NOMO-1 (cell line): ENCODE measurements at regions not wholly inside any gene's neighbourhood (a gene's known extent, or its start where the extent isn't known, plus 50 kb on each side); places are given as distances from the start of the nearest gene placed in this dataset.
"Not testable (repeated sequence)": the region's sequence is repeated elsewhere in the genome, so short reads cannot be mapped to it uniquely, and the experiment has no call there.

Experiments
- DNase-seq, 2 experiments: peaks; one replicate each; lab custom pipeline; 2025; ENCODE audit not compliant: unreplicated experiment in 2 of 2; lab: John Stamatoyannopoulos, UW

- DNase-seq, result no peak
Observed at GRCh38 chr12:107826276-107826675, 51.8 kb downstream of the ASCL4 start.

- no peak for DNase-seq
Observed at GRCh38 chr12:107829271-107829670, 54.8 kb downstream of the ASCL4 start.

GRCh38 chr12:107832441-107832840, 57.9 kb downstream of the ASCL4 start:
- DNase-seq, result no peak

DNA sequence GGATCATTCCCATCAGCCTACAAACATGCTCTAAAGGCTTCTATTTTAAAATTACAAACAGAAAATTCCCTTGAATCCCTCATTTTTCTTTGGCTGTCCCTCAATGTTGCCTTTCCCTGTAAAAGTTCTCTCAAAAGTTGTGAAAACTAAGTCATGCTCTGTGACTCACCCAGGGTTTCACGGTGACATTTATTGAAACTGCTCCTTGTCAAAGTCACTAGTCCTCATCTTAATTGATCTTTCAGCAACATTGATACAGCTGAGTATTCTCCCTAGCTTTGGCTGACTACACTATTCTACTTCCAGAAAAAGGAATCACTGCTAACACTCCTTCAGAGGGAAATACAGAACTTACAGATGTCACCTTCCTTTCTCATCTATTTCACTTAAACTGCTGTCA, 65.7 kb downstream of the ASCL4 start:
- no peak for DNase-seq

DNA sequence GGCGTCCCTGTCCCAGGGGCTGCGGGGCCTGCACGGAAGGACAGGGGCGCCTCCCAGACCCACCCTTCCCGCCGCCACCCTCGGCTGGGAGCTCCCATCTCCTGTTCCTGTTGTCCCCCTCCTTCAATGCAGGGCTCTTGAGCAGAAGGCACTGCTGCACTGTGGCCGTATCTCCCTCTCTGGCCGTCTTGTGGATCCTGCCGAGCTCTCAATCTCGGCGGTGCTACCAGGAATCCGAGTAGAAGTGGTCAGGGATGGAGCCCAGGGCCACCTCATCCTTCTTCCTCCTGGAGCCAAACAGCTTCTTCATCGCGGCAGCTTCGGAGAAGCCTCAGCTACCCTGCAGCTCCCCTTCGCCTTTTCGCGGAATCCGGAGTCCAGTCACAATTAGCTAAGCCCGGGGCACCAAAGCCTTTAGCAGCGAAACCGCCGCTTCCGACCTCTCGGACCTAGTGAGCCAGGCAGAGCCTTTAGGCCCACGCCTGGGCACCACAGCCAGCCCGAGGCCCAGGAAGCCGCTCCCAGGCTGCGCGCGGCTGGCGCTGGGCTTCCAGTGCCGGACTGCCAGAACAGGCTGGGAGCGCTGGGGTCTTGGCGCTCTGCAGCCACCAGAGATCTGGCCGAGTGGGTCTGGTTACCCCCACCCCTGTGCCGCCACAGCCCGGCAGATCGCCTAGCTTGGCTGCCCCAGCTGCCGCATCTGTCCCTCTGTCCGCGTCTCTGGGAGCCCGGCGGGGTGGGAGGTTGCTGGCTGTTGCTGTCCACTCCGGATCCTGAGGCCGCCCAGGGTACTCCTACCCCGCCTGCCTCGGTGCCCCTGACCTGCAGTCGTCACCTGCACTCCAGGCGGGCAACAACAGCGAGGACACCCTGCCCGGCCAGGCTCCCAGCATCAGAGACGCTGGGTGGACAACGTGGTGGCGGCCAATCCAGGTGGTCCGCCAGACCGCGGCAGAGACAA, 69.1 kb downstream of the ASCL4 start:
- DNase-seq, result no peak

DNA sequence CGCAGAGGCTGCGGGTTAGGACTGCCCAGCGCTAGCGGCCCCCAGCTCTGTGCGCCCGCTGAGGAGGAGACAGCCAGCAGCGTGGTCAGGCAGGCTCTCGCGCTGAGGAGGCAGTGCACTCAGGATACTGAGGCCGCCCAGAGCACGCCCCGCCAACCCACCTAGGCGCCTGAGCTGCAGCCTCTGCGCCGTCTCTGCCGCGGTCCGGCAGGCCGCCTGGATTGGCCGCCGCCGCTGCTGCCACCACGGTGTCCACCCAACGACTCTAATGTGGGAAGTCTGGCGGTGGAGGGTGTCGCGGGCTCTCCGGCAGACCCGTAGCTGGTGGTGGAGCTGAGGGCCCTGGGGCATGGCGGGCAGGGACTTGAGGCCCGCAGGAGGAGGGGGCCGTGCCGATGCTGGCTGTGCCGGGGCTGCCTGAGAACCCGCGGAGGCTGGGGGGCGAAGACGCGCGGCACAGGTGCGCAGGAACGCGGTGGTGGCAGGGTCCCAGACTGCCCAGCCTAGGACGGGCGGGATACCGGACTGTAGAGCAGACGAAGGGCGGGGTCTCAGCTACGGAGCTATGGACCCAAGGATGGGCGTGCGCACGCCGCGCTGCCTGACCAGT, 69.9 kb downstream of the ASCL4 start:
- no peak for DNase-seq

DNA sequence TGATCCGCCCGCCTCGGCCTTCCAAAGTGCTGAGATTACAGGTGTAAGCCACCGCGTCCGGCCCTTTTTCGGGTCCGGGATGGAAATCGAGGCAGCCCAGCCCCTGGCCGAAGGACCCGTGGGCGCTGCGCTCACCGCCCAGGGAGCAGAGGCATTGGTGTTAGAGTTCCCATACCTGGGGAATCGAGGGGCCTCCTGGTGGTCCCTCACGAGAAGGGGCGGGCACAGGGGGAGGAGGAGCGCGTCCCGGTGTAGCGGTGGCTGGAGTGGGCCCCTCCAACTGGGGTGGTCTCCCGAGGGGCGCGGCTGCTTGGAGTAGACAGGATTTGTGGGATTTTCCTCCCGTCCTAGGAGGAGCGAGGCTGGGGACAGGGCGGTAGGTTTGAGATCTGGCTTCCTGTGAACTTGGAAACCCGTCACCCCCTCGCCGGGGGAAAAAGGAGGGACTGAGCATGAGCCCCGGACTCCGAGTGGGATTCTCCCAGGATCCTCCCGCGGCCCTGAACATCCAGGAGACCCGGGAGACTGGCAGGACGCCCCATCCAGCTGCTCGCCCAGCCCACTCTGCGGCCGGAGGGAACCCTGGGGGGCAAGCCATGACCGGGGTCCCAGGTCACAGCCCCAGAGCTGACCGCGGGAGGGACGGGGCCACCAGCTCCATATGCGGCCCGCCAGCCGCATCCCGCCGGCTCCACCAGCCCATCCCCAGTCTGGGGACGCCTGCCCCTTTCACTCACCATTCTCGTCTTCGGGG, 70.9 kb downstream of the ASCL4 start:
- DNase-seq, result no peak

DNA sequence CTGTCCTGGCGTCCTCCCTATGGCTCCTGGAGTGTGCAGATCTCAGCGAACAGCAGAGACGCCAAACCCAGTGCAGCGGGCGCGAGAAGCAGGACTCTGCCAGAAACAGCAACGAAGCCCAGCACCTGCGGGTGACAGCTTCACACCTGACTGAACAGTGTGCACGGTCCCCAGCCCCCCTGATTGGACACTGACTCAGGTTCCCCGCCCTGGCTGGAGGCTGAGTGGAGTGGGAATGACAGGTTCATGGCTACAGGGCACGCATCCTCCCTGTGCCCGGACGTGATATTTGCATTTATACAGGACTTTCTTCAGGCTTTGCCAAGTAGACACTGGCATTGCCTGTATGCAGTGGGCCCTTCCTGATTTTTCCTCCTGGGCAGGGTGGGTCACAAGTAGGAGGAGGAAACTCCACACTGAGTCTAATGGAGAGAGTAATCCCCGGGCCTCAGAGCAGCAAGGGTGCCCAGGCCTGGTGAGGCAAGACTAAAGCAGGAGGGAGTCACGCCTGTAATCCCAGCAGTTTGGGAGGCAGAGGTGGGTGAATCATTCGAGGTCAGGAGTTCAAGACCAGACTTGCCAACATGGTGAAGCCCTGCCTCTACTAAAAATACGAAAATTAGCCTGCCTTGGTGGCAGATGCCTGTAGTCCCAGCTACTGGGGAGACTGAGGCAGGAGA, 71.6 kb downstream of the ASCL4 start:
- DNase-seq, result no peak

DNA sequence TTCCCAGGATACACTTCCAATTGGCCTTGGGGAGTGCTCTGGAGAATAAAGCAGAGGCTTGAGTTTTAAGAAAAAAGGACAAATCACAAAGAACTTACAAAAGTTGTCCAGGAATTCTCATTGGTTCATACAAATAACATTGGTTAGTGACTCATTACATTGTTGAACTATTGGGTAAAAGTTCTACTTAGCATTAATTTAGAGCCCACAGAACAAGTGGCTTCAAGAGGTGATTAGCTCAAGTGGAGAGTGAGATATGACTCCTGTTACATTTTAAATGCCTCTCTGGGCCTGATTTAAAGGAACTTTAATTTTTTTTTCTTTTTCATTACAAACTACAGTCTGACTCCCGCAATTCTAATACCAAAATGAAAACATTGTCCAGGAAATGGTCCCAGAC, 72.9 kb downstream of the ASCL4 start:
- DNase-seq, result no peak

DNA sequence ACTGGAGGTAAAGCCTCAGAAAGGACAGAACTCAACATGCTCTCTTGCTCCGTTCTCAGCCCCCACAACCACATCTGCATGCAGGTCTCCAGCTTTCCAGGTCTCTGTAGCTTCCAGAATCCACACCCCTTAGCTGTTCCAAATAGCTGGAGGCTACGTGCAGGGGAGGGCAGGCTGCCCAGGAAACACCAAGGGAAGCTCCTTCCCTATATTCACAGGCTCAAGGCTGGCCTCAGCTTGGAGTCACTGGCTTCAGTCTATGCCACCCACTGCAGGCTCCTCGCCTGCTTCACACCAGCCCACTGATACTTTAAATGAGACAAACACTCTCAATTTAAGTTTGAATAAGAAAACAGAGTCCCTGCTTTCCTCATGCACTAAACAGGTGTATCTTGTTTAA, 73.3 kb downstream of the ASCL4 start:
- DNase-seq, result no peak

GRCh38 chr12:107853479-107853878, 79.0 kb downstream of the ASCL4 start:
- no peak for DNase-seq

DNA sequence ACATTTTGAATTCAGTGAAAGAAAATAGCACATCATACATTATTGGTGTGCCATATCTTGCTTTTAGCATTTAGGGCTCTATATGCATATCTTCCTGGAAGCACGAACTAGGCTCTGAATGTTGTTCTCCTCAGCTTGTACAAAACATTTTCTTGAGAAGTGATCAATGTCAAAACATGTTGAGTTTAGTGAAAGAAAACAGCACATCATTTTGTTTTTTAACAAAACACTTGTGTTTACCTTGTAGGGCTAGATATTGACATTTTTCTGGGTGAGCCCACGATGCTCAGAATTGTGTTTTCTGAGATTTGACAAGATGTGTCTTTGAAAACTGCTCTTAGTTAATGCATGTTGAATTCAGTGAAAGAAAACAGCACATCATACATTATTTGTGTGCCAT, 81.0 kb downstream of the ASCL4 start:
- no peak for DNase-seq

- no peak for DNase-seq
Observed at GRCh38 chr12:107856096-107856495, 81.6 kb downstream of the ASCL4 start.

- no peak for DNase-seq
Observed at GRCh38 chr12:107857191-107857590, 82.7 kb downstream of the ASCL4 start.

- no peak for DNase-seq
Observed at GRCh38 chr12:107859367-107859766, 84.9 kb downstream of the ASCL4 start.

DNA sequence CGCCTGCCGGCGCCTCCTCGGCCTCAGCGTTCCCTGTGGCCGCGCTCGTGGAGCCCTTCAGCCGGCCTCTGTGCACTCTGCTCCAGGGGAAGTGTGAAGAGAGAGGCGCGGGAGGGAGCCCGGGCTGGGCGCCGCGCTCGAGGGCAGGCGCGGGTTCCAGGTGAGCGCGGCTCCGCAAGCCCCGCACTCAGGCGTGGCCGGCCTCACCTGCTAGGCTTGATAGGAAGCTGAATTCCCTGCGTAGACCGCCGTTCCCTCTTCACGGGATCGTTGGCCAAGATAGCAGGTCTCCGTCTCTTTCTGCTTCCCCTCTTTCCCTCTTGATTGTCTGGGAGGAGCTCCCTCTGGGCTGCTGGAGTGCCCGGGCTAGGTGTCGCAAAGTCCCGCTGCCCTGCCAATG, 89.7 kb downstream of the ASCL4 start:
- peak in 1 of 2 experiments; percentile 12 for DNase-seq

DNA sequence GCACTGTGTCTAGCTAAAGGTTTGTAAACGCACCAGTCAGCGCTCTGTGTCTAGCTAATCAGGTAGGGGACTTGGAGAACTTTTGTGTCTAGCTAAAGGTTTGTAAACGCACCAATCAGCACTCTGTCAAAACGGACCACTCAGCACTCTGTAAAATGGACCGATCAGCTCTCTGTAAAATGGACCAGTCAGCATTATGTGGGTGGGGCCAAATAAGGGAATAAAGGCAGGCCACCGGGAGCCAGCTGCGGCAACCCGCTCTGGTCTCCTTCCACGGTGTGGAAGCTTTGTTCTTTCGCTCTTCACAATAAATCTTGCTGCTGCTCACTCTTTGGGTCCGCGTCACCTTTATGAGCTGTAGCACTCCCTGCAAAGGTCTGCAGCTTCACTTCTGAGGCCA, 90.2 kb downstream of the ASCL4 start:
- DNase-seq, result not testable (repeated sequence)

DNA sequence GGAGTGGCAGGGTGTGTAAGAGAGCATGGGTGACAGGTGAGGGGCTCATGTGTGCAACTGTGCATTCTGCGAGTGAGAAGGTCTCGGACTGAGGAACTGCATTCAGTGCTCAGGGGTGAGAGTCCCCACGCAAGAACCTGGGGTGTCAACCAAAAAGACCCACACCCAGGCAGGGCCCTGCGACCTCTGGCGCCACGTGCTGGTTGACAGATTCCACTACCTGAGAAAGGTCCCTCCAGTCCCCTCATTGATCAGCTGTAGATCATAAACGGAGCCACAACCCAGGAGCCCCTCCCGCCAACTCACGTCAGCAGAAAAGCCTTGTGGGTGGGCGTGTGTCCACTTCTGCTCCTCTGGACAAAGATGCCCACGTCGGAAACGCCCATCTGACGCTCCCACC, 98.7 kb downstream of the ASCL4 start:
- DNase-seq, result no peak

GRCh38 chr12:107875786-107876185, 101.3 kb downstream of the ASCL4 start:
- DNase-seq, result no peak

DNA sequence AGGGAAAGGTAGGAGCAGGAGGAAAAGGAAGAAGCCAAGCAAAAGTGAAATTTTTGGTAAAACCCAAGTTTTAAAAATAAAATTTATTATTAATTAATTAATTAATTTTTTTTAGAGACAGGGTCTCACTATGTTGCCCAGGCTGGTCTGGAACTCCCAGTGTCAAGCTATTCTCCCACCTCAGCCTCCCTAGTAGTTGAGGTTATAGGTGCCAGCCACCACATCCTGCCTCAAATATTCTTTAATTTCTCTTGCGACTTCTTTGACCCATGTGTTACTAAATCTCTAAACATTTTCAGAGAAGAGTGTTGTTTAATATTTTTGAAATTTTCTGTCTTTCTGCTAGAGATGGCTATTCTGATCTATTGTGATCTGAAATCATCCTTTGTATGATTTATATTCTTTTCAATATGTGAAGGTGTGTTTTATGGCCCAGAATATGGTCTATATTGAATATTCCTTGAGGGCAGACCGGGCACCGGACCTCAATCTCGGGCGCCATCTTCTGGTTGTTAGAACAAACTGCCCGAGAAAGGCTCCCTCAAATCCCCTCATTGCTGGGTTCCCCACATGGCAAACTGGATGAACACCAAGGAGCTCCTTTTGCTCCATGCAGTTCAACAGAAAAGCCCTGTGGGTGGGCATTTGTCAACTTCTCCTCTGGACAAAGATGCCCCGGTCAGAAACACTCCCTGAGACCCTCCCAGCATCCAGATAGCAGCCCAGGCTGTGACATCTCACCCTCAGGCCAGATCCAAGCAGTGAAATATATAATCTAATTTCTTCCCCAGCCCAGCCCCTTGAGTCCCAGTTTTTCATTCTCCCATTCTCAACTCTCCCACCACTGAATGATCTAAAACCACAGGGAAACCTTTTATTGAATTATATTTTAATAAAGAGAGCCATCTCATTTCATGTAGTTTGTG, 110.5 kb downstream of the ASCL4 start:
- peak; percentile 51 to 58 for DNase-seq
